Tibial nerve (tissue), 4 donors: ENCODE measurements at regions not wholly inside any gene's neighbourhood (a gene's known extent, or its start where the extent isn't known, plus 50 kb on each side); places are given as distances from the start of the nearest gene placed in this dataset.

Experiments used
- DNase-seq, 2 donors: peaks; one replicate each; pipeline ENCODE4 v3.0.0-alpha.2; 2019; ENCODE audit warnings: low spot score in 2 of 2
- H3K27ac ChIP-seq, 4 donors: fragments of 200-600 bp; sonication (generic) in 3 of 4; one replicate each; pipeline ENCODE4 v1.5.1; 2017 to 2019; ENCODE audit warnings: mild to moderate bottlenecking in 1 of 4
- H3K27me3 ChIP-seq, 2 donors: fragments of 200-600 bp; sonication (generic) in 1 of 2; one replicate each; pipeline versions ENCODE4 v1.5.1 to v1.6.0; 2017 to 2019
- H3K36me3 ChIP-seq, 3 donors: fragments of 200-600 bp; sonication (generic); one replicate each; pipeline ENCODE4 v1.5.1; 2018 to 2019
- H3K4me1 ChIP-seq, 4 donors: fragments of 200-600 bp; sonication (generic) in 3 of 4; one replicate each; pipeline ENCODE4 v1.5.1; 2017 to 2019
- H3K4me3 ChIP-seq, 4 donors: fragments of 200-600 bp; sonication (generic) in 3 of 4; one replicate each; pipeline ENCODE4 v1.5.1; 2017 to 2019; ENCODE audit warnings: mild to moderate bottlenecking in 1 of 4, moderate library complexity in 1 of 4
- H3K9me3 ChIP-seq, 4 donors: fragments of 200-600 bp; sonication (generic) in 3 of 4; one replicate each; pipeline ENCODE4 v1.5.1; 2017 to 2019
- CTCF ChIP-seq, 5 experiments: fragments of 200-600 bp in 3 of 5; fragments of 450-650 bp in 2 of 5; sonication (generic) in 3 of 5; IDR thresholded peaks; one replicate each; pipeline ENCODE4 v1.5.1; 2016 to 2019; ENCODE audit warnings: antibody characterized with exemption in 5 of 5, mild to moderate bottlenecking in 3 of 5, moderate library complexity in 2 of 5
- EP300 ChIP-seq, 2 donors: sonication (generic); formaldehyde crosslinking; IDR thresholded peaks; one replicate each; pipeline ENCODE4 v1.6.1; 2017; ENCODE audit warnings: antibody characterized with exemption in 2 of 2, mild to moderate bottlenecking in 1 of 2
- POLR2A ChIP-seq, 2 donors: fragments of 450-650 bp; IDR thresholded peaks; one replicate each; pipeline ENCODE4 v1.6.1; 2017; ENCODE audit warnings: antibody characterized with exemption in 2 of 2, mild to moderate bottlenecking in 2 of 2, moderate library complexity in 2 of 2
- WGBS, 2 donors: methylation state at CpG; one replicate each; pipeline ENCODE4 v1.1.5; 2018; 5-methylcytosine and 5-hydroxymethylcytosine counted together

DNA sequence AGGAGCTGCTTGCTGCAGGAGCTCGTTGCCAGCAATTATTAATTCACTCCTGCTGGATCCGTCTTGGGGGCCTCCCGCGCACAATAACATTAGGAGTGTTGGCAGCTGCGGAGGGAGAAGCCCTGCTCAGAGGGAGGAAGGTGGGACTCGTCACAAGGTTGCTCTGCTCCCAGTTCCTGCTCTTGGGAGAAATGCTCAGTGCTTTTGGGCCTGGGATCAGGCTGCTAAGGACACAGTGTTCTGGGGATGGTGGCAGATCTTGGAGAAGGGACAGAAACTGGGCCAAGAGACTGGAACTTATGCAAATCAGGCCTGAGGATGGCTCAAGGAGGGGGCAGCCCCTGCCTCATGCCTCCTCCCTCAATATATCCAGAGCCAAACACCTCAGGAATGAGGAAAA, 78.9 kb upstream of the OLFM4 start:
- Histone ChIP-seq H3K27ac (no peak overlapping the region), H3K4me1 (peaks cover 0 to 14% (median 1%) of the 10 kb centered on the region in 4 donors), H3K4me3 (no peak overlapping the region), H3K9me3 (no peaks in the 10 kb centered on the region), H3K36me3 (no peaks in the 10 kb centered on the region), H3K27me3 (no peaks in the 10 kb centered on the region)
- WGBS, 2 donors = 42 to 55% methylated on average over 6 of the region's 6 CpGs
- no peak for DNase-seq
- no peak for TF ChIP-seq POLR2A (IDR thresholded peaks at IDR 0.05)
- no peak for TF ChIP-seq EP300 (IDR thresholded peaks at IDR 0.05)
- TF ChIP-seq CTCF (IDR thresholded peaks at IDR 0.05) = no peak

DNA sequence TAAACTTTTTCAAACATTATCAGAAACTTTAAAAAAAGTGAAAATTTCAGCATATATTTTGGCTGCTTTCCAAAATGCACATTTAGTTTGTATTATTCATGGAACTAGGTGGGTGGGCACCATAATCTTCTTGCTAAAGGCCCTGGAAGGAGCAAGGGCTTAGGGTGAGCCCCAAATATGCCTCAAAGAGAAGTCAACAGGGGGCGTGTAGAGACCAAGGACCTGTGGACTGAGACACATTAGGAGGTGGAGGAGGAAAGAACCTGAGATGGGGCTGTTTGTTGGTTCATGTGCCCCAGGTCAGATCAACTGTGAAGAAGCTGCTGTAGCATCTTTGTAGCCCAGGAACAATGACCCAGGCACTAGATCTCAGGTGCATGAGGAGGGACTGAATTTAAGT, 79.6 kb upstream of the OLFM4 start:
- no peaks in the 10 kb centered on the region for H3K9me3 ChIP-seq
- WGBS, 2 donors = 73 to 81% methylated on average over 1 of the region's 1 CpG
- peaks cover 0 to 14% (median 1%) of the 10 kb centered on the region in 4 donors for H3K4me1 ChIP-seq
- TF ChIP-seq POLR2A (IDR thresholded peaks at IDR 0.05) (no peak), EP300 (IDR thresholded peaks at IDR 0.05) (no peak), CTCF (IDR thresholded peaks at IDR 0.05) (no peak)
- no peak overlapping the region for H3K27ac ChIP-seq
- no peak overlapping the region for H3K4me3 ChIP-seq
- DNase-seq = no peak
- no peaks in the 10 kb centered on the region for H3K27me3 ChIP-seq
- no peaks in the 10 kb centered on the region for H3K36me3 ChIP-seq

GRCh38 chr13:52947921-52948373, 80.7 kb upstream of the OLFM4 start:
- Histone ChIP-seq H3K4me3 (no peak overlapping the region), H3K27me3 (no peaks in the 10 kb centered on the region), H3K4me1 (peaks cover 0 to 14% (median 1%) of the 10 kb centered on the region in 4 donors), H3K27ac (no peak overlapping the region), H3K9me3 (no peaks in the 10 kb centered on the region), H3K36me3 (no peaks in the 10 kb centered on the region)
- no peak for DNase-seq
- 58 to 64% methylated on average over 3 to 4 of the region's 4 CpGs for WGBS, 2 donors
- TF ChIP-seq POLR2A (IDR thresholded peaks at IDR 0.05) (no peak), CTCF (IDR thresholded peaks at IDR 0.05) (no peak), EP300 (IDR thresholded peaks at IDR 0.05) (no peak)

DNA sequence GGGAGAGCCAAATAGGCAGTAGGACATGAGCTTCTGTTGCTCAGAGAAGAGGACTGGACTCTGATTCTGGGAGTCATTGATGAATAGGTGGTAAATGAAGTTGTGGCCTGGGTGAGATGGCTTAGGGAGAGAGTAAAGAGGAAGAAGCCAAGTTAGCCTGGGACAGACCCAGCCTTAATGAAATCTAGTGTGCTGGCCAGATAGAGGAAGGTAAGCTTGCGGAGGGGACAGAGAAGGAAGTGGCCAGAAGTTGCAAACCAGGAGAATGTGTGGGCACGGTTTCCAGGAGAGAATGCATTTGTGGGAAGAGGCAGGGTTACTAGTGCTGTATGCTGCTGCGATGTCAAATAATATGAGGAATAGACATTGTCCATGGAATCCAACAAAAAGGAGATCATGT, 83.3 kb upstream of the OLFM4 start:
- Histone ChIP-seq H3K4me1 (peaks cover 0 to 12% (median 1%) of the 10 kb centered on the region in 4 donors), H3K9me3 (no peaks in the 10 kb centered on the region)

DNA sequence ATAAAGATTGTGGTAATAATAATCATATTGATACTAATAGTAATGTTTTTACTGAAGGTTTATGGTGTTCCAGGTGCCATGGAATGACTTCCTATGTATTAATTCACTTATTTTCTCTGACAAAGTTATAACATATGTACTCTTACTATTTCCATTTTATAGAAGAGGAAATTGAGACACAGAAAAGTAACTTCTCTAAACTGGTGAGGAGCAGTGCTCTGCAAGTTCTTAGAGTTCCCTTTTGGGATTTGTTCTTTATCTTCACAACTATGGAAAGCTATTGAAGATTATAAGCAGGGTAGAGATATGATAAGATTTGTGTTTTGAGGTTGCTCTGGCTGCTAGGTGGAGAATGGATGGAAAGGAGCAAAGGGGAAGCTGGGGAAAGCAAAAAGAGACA, 83.9 kb upstream of the OLFM4 start:
- no peak for DNase-seq
- Histone ChIP-seq H3K27me3 (no peaks in the 10 kb centered on the region), H3K36me3 (no peaks in the 10 kb centered on the region), H3K4me1 (peaks cover 0 to 6% (median 0%) of the 10 kb centered on the region in 4 donors), H3K27ac (no peak overlapping the region), H3K9me3 (no peaks in the 10 kb centered on the region), H3K4me3 (no peak overlapping the region)
- TF ChIP-seq EP300 (IDR thresholded peaks at IDR 0.05) (no peak), POLR2A (IDR thresholded peaks at IDR 0.05) (no peak), CTCF (IDR thresholded peaks at IDR 0.05) (no peak)

More for the DNA sequence above, 83.3 kb upstream of the OLFM4 start:
- H3K36me3 ChIP-seq = no peaks in the 10 kb centered on the region
- 85 to 91% methylated on average over 3 of the region's 3 CpGs for WGBS, 2 donors
- DNase-seq = no peak
- no peaks in the 10 kb centered on the region for H3K27me3 ChIP-seq
- no peak overlapping the region for H3K4me3 ChIP-seq
- H3K27ac ChIP-seq = no peak overlapping the region
- TF ChIP-seq CTCF (IDR thresholded peaks at IDR 0.05) (no peak), EP300 (IDR thresholded peaks at IDR 0.05) (no peak), POLR2A (IDR thresholded peaks at IDR 0.05) (no peak)
